NOMO-1 treated with DMSO at 0.1 percent for 48 hours (cell line): ENCODE measurements at regions not wholly inside any gene's neighbourhood (a gene's known extent, or its start where the extent isn't known, plus 50 kb on each side); places are given as distances from the start of the nearest gene placed in this dataset.
"Not testable (repeated sequence)": the region's sequence is repeated elsewhere in the genome, so short reads cannot be mapped to it uniquely, and the experiment has no call there.

Experiments used
- DNase-seq: peaks from one replicate; lab custom pipeline; 2025; ENCODE audit not compliant: unreplicated experiment; lab: John Stamatoyannopoulos, UW

GRCh38 chr15:26032162-26032846 lies 169.2 kb upstream of the ATP10A start:
- no peak for DNase-seq

GRCh38 chr15:26029586-26029985 lies 166.5 kb upstream of the ATP10A start:
- not testable (repeated sequence) for DNase-seq

GRCh38 chr15:26029146-26029545 lies 166.0 kb upstream of the ATP10A start:
- DNase-seq, result no peak

GRCh38 chr15:26028086-26028740 lies 165.1 kb upstream of the ATP10A start:
- DNase-seq, result no peak

- not testable (repeated sequence) for DNase-seq
These were observed 163.5 kb upstream of the ATP10A start for GRCh38 chr15:26026671-26027070.

GRCh38 chr15:26024241-26024640 lies 161.1 kb upstream of the ATP10A start:
- no peak for DNase-seq

GRCh38 chr15:26023691-26024090 lies 160.6 kb upstream of the ATP10A start:
- no peak for DNase-seq

GRCh38 chr15:26023231-26023630 lies 160.1 kb upstream of the ATP10A start:
- DNase-seq, result no peak

- no peak for DNase-seq
These were observed 157.7 kb upstream of the ATP10A start for GRCh38 chr15:26020871-26021270.

- DNase-seq, result no peak
These were observed 154.5 kb upstream of the ATP10A start for GRCh38 chr15:26017665-26018064.

GRCh38 chr15:26015516-26016075 lies 152.5 kb upstream of the ATP10A start:
- DNase-seq, result no peak

GRCh38 chr15:26013981-26014380 lies 150.9 kb upstream of the ATP10A start:
- DNase-seq, result no peak

- DNase-seq, result no peak
These were observed 148.8 kb upstream of the ATP10A start for GRCh38 chr15:26011916-26012315.

- no peak for DNase-seq
These were observed 144.0 kb upstream of the ATP10A start for GRCh38 chr15:26007151-26007550.

- DNase-seq, result no peak
These were observed 138.1 kb upstream of the ATP10A start for GRCh38 chr15:26001201-26001600.

- no peak for DNase-seq
These were observed 130.4 kb upstream of the ATP10A start for GRCh38 chr15:25993506-25993905.

GRCh38 chr15:25990220-25990619 lies 127.1 kb upstream of the ATP10A start:
- DNase-seq, result no peak

GRCh38 chr15:25989327-25989726 lies 126.2 kb upstream of the ATP10A start:
- DNase-seq, result no peak

- not testable (repeated sequence) for DNase-seq
These were observed 125.6 kb upstream of the ATP10A start for GRCh38 chr15:25988716-25989115.

GRCh38 chr15:25987638-25988037 lies 124.5 kb upstream of the ATP10A start:
- no peak for DNase-seq

GRCh38 chr15:25985165-25985564 lies 122.0 kb upstream of the ATP10A start:
- no peak for DNase-seq

GRCh38 chr15:25982736-25983135 lies 119.6 kb upstream of the ATP10A start:
- DNase-seq, result no peak
